LNCAP (cell line): ENCODE measurements at regions not wholly inside any gene's neighbourhood (a gene's known extent, or its start where the extent isn't known, plus 50 kb on each side); places are given as distances from the start of the nearest gene placed in this dataset.

Source experiments
- CTCF ChIP-seq: fragments of 450-650 bp; IDR thresholded peaks from 2 replicates; pipeline ENCODE4 v1.5.1; 2017; ENCODE audit warnings: mild to moderate bottlenecking

GRCh38 chr7:94064541-94065191, 60.5 kb upstream of the BET1 start:
- no peak for TF ChIP-seq CTCF

GRCh38 chr7:94067047-94067446, 62.9 kb upstream of the BET1 start:
- TF ChIP-seq CTCF: no peak

GRCh38 chr7:94067506-94067905, 63.4 kb upstream of the BET1 start:
- no peak for TF ChIP-seq CTCF

- no peak for TF ChIP-seq CTCF
These were observed 65.1 kb upstream of the BET1 start for GRCh38 chr7:94069162-94069739.

- TF ChIP-seq CTCF: no peak
These were observed 76.4 kb upstream of the BET1 start for GRCh38 chr7:94080551-94080950.

- TF ChIP-seq CTCF: no peak
These were observed 78.0 kb upstream of the BET1 start for GRCh38 chr7:94082126-94082525.

GRCh38 chr7:94087664-94088352, 83.7 kb upstream of the BET1 start:
- peak; percentile 83 for TF ChIP-seq CTCF
